D721Med (cell line): ENCODE measurements at regions not wholly inside any gene's neighbourhood (a gene's known extent, or its start where the extent isn't known, plus 50 kb on each side); places are given as distances from the start of the nearest gene placed in this dataset.

ENCODE experiments used
- DNase-seq: peaks from one replicate; pipeline ENCODE4 v3.0.0; 2011; ENCODE audit warnings: low spot score; ENCODE audit not compliant: insufficient read length
- FAIRE-seq: peaks from 2 replicates; lab custom pipeline; 2011; peaks lifted over from hg19 to GRCh38; lab: Jason Lieb, UNC
- TF ChIP-seq, protein P1 (sequence below): IDR thresholded peaks from 2 replicates; pipeline ENCODE4 v1.5.1; 2012; ENCODE audit warnings: mild to moderate bottlenecking, control low read depth; ENCODE audit not compliant: insufficient read depth; ENCODE audit errors: missing control alignments

GRCh38 chr17:77579131-77579530, 379.4 kb upstream of the TNRC6C start:
- TF ChIP-seq, protein P1, sequence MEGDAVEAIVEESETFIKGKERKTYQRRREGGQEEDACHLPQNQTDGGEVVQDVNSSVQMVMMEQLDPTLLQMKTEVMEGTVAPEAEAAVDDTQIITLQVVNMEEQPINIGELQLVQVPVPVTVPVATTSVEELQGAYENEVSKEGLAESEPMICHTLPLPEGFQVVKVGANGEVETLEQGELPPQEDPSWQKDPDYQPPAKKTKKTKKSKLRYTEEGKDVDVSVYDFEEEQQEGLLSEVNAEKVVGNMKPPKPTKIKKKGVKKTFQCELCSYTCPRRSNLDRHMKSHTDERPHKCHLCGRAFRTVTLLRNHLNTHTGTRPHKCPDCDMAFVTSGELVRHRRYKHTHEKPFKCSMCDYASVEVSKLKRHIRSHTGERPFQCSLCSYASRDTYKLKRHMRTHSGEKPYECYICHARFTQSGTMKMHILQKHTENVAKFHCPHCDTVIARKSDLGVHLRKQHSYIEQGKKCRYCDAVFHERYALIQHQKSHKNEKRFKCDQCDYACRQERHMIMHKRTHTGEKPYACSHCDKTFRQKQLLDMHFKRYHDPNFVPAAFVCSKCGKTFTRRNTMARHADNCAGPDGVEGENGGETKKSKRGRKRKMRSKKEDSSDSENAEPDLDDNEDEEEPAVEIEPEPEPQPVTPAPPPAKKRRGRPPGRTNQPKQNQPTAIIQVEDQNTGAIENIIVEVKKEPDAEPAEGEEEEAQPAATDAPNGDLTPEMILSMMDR, result no peak
- peak; percentile 5 for DNase-seq
- no peak for FAIRE-seq

DNA sequence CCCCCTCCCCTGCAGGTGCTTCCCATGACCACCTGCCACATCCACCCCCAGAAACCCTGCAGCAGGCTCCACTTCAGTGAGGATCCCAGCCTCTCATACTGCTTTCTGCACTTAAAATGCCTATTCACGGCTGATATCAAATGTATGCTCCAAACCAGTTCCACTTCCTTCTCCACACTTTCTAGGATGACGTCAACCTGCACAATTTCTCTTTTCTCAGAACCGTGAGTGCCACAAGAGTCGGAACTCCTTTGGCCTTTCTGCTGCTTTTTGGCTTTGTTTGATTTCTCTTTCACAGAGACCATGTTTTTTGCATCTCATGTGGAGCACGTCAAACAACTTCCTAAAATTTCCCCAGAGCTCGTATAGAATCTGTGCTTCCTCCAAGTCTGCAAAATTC, 378.8 kb upstream of the TNRC6C start:
- DNase-seq, result peak; percentile 1
- TF ChIP-seq, protein P1, result no peak
- FAIRE-seq, result no peak

DNA sequence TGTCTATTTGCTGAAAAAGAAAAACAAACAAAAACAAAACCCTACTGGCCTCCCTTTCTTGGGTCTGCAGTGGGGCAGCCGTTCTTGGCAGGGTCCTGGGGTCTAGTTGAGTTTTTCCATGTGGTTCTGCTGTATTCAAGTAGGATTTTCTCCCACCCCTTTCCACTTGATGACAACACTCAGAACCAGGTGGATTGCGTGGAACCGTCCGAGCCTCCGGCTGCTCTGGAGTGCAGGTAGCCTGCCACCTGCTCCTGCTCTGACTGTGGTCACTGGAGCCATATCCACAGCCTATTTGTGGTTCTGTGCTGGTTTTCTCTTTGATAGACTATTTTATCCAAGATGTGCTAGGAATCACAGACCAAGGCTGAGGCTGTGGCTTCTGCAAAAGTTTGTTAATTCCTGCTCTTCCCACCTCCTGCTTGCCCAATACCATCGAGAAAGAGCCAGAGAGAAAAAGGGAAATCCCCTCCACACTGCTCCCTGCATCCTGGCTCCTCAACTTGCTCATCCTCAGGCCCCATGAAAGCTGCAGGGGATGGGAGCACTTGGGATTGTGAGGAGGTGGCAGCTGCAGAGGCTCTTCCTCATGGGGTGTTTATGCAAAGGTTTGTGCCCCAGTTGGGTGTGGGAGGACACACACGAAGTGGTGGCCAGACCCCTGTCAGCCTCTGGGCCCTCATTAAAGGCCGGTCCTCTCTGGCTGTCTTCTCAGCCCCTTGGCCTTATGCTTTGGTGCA, 377.8 kb upstream of the TNRC6C start:
- TF ChIP-seq, protein P1, result no peak
- no peak for DNase-seq
- no peak for FAIRE-seq

DNA sequence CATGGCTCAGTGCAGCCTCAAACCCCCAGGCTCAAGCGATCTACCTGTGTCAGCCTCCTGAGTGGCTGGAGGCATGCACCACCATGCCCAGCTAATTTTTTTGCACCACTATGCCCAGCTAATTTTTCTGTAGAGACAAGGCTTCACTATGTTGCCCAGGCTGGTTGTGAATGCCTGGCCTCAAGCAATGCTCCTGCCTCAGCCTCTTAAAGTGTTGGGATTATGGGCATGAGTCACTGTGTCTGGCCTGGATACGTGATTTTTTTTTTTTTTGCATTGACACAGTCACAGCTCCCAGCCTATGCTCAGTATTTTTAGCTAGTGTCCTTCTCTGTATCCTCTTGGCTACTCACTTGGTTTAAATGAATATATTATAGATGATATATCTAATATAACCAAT, 377.0 kb upstream of the TNRC6C start:
- DNase-seq (no peak), FAIRE-seq (no peak)
- TF ChIP-seq, protein P1, result no peak

DNA sequence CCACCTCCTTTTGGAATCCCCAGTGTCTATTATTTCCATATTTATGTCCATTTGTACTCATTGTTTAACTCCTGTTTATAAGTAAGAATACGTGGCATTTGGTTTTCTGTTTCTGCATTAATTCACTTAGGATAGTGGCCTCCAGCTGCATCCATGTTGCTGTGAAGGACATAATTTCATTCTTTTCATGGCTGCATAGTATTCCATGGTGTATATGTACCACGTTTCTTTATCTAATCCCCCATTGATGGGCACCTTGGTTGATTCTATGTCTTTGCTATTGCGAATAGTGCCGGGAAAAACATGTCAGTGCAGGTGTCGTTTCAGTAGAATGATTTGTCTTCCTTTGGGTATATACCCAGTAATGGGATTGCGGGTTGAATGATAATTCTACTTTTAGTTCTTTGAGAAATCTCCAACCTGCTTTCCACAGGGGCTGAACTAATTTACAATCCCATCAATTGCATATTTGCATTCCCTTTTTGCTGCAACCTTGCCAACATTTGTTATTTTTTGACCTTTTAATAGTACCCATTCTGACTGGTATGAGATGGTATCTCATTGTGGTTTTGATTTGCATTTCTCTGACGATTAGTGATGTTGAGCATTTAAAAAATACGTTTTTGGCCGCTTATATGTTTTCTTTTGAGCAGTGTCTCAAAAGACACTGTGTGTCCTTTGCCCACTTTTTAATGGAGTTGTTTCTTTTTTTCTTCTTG, 373.2 kb upstream of the TNRC6C start:
- FAIRE-seq (no peak), DNase-seq (no peak)
- TF ChIP-seq, protein P1, result no peak

DNA sequence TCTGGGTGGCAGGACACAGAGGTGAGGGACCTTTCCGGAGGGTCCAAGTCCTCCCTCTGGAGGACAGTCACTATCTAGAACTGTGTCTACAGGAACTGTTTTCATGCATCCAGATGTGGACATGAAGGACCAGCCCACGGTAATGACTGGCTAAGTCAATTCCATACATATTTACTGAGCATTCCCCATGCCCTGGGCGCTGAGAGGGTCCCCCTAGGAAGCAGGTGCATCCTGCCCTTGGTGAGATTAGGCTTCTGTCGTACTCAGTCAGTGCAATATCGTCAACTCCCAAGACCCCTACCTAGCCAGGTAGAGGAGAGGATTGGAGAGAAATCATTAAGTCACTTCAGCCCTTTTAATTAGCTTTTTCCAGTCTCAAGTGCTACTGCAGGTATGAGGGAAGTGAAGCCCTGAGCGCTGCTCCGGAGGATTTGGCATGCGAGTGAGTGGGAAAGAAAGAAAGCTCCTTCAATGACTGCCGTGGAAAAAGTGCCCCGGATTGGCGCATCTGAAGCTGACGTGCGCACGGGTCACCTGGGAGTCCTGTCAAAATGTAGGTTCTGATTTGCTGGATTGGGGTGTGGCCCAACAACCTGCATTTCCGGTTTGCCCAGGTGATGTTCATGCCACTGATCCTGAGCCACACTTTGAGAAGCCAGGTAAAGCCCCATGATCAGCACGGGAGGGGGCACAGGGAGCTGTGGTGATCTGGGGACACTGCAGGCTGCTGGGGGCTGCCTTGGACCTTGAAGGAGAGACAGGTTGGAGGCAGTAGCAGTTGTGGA, 367.4 kb upstream of the TNRC6C start:
- FAIRE-seq, result no peak
- peak; percentile 5 for DNase-seq
- TF ChIP-seq, protein P1, result no peak
